ENCODE measurements at regions not wholly inside any gene's neighbourhood (a gene's known extent, or its start where the extent isn't known, plus 50 kb on each side); places are given as distances from the start of the nearest gene placed in this dataset.

DNA sequence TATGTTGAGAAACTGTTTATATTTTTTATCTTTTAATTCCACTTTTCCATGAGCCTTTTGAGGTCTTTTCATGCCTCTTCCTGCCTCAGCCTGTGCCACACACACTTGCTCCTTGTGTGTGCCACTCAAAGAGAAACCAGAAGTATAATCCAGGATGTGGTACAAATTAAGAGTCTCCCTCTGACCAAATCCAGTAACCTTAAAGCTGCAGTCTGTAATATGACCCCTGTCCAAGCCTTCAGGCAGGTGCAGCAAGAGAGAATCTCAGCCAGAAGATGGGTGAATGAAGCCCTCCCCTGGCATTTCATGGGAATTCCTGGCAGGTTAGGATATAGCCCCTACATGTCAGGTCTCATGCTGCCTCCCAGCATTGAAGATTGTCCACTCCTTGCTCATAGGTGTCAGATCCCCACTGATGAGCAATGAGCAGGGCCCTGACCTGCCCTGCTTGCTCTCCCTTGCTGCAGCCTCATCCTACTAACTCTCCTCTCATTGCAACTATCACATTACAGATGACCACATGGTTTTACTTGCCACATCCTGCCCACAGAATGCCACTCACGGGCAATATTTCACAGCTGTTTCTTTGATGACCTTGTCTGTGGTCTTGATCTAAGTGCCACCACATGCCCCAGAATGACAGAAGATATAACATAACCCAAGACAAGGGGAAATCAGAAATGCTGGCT lies 169.3 kb downstream of the SEC16B start:
- Mint-ChIP-seq H3K4me1 (ENCODE audit: unreplicated experiment) (no peaks in the 10 kb centered on the region), H3K27ac (ENCODE audit: unreplicated experiment) (no peak overlapping the region)

DNA sequence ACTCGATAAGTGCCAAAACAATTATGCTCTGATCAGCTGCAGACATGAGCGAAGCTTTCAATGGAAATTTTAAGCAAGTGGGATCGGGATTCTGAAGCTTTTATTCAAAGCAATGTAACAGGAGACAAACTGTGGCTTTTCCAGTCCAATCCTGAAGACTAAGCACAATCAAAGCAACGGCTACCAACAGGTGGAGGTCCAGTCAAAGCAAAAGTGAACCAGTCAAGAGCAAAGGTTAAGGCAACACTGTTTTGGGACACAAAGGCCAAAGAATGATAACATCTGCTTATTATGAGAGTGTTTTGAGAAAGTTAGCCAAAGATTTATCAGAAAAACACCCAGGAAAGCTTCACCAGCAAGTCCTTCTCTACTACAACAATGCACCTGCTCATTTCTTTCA lies 170.1 kb downstream of the SEC16B start:
- Mint-ChIP-seq H3K36me3 (ENCODE audit: unreplicated experiment) (no peaks in the 10 kb centered on the region), H3K9me3 (ENCODE audit: unreplicated experiment) (peaks cover 7% of the 10 kb centered on the region), H3K4me3 (ENCODE audit: unreplicated experiment) (no peak overlapping the region), H3K4me1 (ENCODE audit: unreplicated experiment) (no peaks in the 10 kb centered on the region), H3K27ac (ENCODE audit: unreplicated experiment) (no peak overlapping the region), H3K27me3 (ENCODE audit: unreplicated experiment) (no peaks in the 10 kb centered on the region)
- no peak for DNase-seq (ENCODE audit: extremely low spot score, unreplicated experiment)
- TF ChIP-seq, protein P1, sequence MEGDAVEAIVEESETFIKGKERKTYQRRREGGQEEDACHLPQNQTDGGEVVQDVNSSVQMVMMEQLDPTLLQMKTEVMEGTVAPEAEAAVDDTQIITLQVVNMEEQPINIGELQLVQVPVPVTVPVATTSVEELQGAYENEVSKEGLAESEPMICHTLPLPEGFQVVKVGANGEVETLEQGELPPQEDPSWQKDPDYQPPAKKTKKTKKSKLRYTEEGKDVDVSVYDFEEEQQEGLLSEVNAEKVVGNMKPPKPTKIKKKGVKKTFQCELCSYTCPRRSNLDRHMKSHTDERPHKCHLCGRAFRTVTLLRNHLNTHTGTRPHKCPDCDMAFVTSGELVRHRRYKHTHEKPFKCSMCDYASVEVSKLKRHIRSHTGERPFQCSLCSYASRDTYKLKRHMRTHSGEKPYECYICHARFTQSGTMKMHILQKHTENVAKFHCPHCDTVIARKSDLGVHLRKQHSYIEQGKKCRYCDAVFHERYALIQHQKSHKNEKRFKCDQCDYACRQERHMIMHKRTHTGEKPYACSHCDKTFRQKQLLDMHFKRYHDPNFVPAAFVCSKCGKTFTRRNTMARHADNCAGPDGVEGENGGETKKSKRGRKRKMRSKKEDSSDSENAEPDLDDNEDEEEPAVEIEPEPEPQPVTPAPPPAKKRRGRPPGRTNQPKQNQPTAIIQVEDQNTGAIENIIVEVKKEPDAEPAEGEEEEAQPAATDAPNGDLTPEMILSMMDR (IDR thresholded peaks at IDR 0.05), result no peak

More for the DNA sequence above, 169.3 kb downstream of the SEC16B start:
- Mint-ChIP-seq H3K4me3 (ENCODE audit: unreplicated experiment) (no peak overlapping the region), H3K27me3 (ENCODE audit: unreplicated experiment) (no peaks in the 10 kb centered on the region), H3K36me3 (ENCODE audit: unreplicated experiment) (no peaks in the 10 kb centered on the region), H3K9me3 (ENCODE audit: unreplicated experiment) (peaks cover 7% of the 10 kb centered on the region)
- DNase-seq (ENCODE audit: extremely low spot score, unreplicated experiment), result no peak
- TF ChIP-seq, protein P1 (IDR thresholded peaks at IDR 0.05), result no peak

DNA sequence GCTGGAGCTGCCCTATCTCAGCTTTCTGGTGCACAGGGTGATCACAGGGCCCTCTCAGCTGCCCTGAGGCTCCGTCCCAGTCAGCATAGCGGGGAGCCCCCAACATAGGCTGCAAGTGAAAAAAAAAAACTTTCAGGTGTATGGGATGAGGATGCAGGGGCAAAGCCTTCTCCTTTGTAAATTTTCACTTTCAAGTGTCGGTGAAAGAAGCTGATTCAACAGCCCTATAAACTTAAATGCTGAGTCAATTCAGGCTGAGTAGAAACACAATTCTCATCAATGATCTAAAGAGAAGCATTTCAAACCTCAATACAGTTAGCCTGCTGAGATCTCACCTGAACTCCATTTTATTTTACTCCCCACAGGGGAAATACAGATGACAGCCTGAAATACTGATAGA lies 171.2 kb downstream of the SEC16B start:
- Mint-ChIP-seq H3K27me3 (ENCODE audit: unreplicated experiment) (no peaks in the 10 kb centered on the region), H3K27ac (ENCODE audit: unreplicated experiment) (no peak overlapping the region), H3K4me1 (ENCODE audit: unreplicated experiment) (no peaks in the 10 kb centered on the region), H3K4me3 (ENCODE audit: unreplicated experiment) (no peak overlapping the region), H3K9me3 (ENCODE audit: unreplicated experiment) (no peaks in the 10 kb centered on the region), H3K36me3 (ENCODE audit: unreplicated experiment) (no peaks in the 10 kb centered on the region)
- TF ChIP-seq, protein P1 (IDR thresholded peaks at IDR 0.05), result no peak
- no peak for DNase-seq (ENCODE audit: extremely low spot score, unreplicated experiment)

DNA sequence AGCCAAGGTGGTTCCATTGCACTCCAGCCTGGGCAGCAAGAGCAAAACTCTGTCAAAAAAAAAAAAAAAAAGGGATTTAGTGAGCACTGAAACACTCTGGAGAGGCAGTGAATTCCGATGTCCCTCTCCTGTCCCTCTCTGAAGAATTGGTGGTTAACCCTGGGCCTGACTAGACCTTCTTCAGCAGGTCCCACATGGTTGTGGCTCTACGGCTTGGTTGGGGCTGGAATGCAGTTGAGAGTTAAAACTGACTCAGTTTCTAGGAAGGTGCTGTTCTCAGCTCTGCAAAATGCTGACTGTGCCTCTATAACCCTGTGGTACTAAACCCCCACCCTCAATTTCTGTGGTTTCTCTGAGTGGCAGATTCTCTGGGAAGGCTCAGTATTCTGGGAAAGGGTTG lies 173.3 kb downstream of the SEC16B start:
- Mint-ChIP-seq H3K9me3 (ENCODE audit: unreplicated experiment) (no peaks in the 10 kb centered on the region), H3K27ac (ENCODE audit: unreplicated experiment) (no peak overlapping the region), H3K27me3 (ENCODE audit: unreplicated experiment) (no peaks in the 10 kb centered on the region), H3K4me3 (ENCODE audit: unreplicated experiment) (no peak overlapping the region), H3K4me1 (ENCODE audit: unreplicated experiment) (no peaks in the 10 kb centered on the region), H3K36me3 (ENCODE audit: unreplicated experiment) (no peaks in the 10 kb centered on the region)
- DNase-seq (ENCODE audit: extremely low spot score, unreplicated experiment), result no peak
- TF ChIP-seq, protein P1 (IDR thresholded peaks at IDR 0.05), result no peak

- H3K27me3 Mint-ChIP-seq (ENCODE audit: unreplicated experiment), result no peaks in the 10 kb centered on the region
- no peaks in the 10 kb centered on the region for H3K9me3 Mint-ChIP-seq (ENCODE audit: unreplicated experiment)
- no peak overlapping the region for H3K4me3 Mint-ChIP-seq (ENCODE audit: unreplicated experiment)
- no peaks in the 10 kb centered on the region for H3K36me3 Mint-ChIP-seq (ENCODE audit: unreplicated experiment)
- no peaks in the 10 kb centered on the region for H3K4me1 Mint-ChIP-seq (ENCODE audit: unreplicated experiment)
- TF ChIP-seq, protein P1 (IDR thresholded peaks at IDR 0.05), result no peak
- DNase-seq (ENCODE audit: extremely low spot score, unreplicated experiment), result no peak
- no peak overlapping the region for H3K27ac Mint-ChIP-seq (ENCODE audit: unreplicated experiment)
These were observed 175.4 kb downstream of the SEC16B start for GRCh38 chr1:177794376-177794991.

All from osteocyte (in vitro differentiated cells).